ENCODE measurements at regions not wholly inside any gene's neighbourhood (a gene's known extent, or its start where the extent isn't known, plus 50 kb on each side); places are given as distances from the start of the nearest gene placed in this dataset.

DNA sequence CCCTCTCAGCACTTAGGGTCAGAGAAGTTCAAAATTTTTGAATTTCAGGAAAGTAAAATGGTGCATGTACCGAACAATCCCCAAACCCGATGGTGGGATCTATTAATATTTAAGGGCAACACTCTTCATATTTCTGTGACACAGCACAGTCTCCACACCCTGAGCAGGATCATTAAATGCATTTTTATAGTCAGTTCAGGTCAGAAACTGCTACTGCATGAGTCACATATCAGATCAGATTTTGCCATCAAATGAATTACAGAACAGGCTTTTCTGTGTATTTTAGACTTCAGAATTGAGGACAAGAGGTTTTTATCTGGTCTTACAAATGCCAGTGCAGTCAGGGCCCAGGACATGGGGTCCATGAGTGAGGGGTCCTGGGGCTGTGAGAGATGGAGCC is 79.2 kb downstream of the RIPK4 start:
- CTCF ChIA-PET: no interaction called here
- no peak overlapping the region for H3K9ac ChIP-seq
- WGBS (ENCODE audit: low lambda C conversion rate): 79% methylated on average over 2 of the region's 2 CpGs

GRCh38 chr21:41686664-41687063 is 80.2 kb downstream of the RIPK4 start:
- no peak for TF ChIP-seq RXRA (IDR thresholded peaks at IDR 0.05; ENCODE audit: borderline replicate concordance, low read depth)
- no peak for TF ChIP-seq FOXJ3 (CRISPR knock-in tag; IDR thresholded peaks at IDR 0.05)
- no peak for TF ChIP-seq TAF1 (IDR thresholded peaks at IDR 0.05; ENCODE audit: borderline replicate concordance, low read depth, low read length)

More for the DNA sequence above, 79.2 kb downstream of the RIPK4 start:
- no peaks in the 10 kb centered on the region for H3K36me3 ChIP-seq (replicated peaks in 1 of 2; ENCODE audit: control insufficient read depth in 1 of 2, insufficient read depth in 2 of 2, low read length in 1 of 2)
- no peak overlapping the region for H3K4me3 ChIP-seq (ENCODE audit: low read depth in 2 of 2, low read length in 1 of 2)
- POLR2A ChIA-PET: no interaction called here
- no peak overlapping the region for H3K4me2 ChIP-seq
- no peaks in the 10 kb centered on the region; a peak in 1 of 4 replicates for H3K4me1 ChIP-seq (ENCODE audit: control insufficient read depth in 1 of 2, insufficient read depth in 2 of 2, low read depth in 1 of 2, low read length in 1 of 2)
- peaks cover 12% of the 10 kb centered on the region; the same call in 1 of the 2 replicates for H3K27me3 ChIP-seq (ENCODE audit: insufficient read depth)
- TF ChIP-seq, protein P1, sequence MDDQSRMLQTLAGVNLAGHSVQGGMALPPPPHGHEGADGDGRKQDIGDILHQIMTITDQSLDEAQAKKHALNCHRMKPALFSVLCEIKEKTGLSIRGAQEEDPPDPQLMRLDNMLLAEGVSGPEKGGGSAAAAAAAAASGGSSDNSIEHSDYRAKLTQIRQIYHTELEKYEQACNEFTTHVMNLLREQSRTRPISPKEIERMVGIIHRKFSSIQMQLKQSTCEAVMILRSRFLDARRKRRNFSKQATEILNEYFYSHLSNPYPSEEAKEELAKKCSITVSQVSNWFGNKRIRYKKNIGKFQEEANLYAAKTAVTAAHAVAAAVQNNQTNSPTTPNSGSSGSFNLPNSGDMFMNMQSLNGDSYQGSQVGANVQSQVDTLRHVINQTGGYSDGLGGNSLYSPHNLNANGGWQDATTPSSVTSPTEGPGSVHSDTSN (IDR thresholded peaks at IDR 0.05): 0 out of 2 replicates have a peak, but pooled peaks have one; percentile 4
- no peak for TF ChIP-seq EZH2phosphoT487 (IDR thresholded peaks at IDR 0.05; ENCODE audit: borderline replicate concordance, low read depth)
- TF ChIP-seq, protein P2, sequence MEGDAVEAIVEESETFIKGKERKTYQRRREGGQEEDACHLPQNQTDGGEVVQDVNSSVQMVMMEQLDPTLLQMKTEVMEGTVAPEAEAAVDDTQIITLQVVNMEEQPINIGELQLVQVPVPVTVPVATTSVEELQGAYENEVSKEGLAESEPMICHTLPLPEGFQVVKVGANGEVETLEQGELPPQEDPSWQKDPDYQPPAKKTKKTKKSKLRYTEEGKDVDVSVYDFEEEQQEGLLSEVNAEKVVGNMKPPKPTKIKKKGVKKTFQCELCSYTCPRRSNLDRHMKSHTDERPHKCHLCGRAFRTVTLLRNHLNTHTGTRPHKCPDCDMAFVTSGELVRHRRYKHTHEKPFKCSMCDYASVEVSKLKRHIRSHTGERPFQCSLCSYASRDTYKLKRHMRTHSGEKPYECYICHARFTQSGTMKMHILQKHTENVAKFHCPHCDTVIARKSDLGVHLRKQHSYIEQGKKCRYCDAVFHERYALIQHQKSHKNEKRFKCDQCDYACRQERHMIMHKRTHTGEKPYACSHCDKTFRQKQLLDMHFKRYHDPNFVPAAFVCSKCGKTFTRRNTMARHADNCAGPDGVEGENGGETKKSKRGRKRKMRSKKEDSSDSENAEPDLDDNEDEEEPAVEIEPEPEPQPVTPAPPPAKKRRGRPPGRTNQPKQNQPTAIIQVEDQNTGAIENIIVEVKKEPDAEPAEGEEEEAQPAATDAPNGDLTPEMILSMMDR (IDR thresholded peaks at IDR 0.05): no peak
- peak; percentile 33; the same call in 1 of the 2 replicates for TF ChIP-seq FOSL2 (IDR thresholded peaks at IDR 0.05; ENCODE audit: borderline replicate concordance, low read depth)
- no peak overlapping the region for H2AFZ ChIP-seq (ENCODE audit: low read depth)
- no peaks in the 10 kb centered on the region for H3F3A ChIP-seq (replicated peaks; ENCODE audit: insufficient read depth)
- no peak for DNase-seq
- H3K27ac ChIP-seq (ENCODE audit: low read depth in 2 of 2, low read length in 1 of 2): no peak overlapping the region
- no peaks in the 10 kb centered on the region for H3K79me2 ChIP-seq (ENCODE audit: insufficient read depth)
- no peaks in the 10 kb centered on the region for H4K20me1 ChIP-seq (ENCODE audit: insufficient read depth)
- no peaks in the 10 kb centered on the region for H3K9me3 ChIP-seq
- no peaks in the 10 kb centered on the region for H3K9me2 ChIP-seq

More at GRCh38 chr21:41686664-41687063, 80.2 kb downstream of the RIPK4 start:
- Histone ChIP-seq H3K27me3 (ENCODE audit: insufficient read depth) (peaks cover 8% of the 10 kb centered on the region; the same call in 1 of the 2 replicates), H3K27ac (ENCODE audit: low read depth in 2 of 2, low read length in 1 of 2) (no peak overlapping the region), H3K4me1 (ENCODE audit: control insufficient read depth in 1 of 2, insufficient read depth in 2 of 2, low read depth in 1 of 2, low read length in 1 of 2) (no peaks in the 10 kb centered on the region; a peak in 1 of 4 replicates), H3K4me3 (ENCODE audit: low read depth in 2 of 2, low read length in 1 of 2) (no peak overlapping the region), H3K9ac (no peak overlapping the region), H3K9me3 (no peaks in the 10 kb centered on the region), H3F3A (replicated peaks; ENCODE audit: insufficient read depth) (no peaks in the 10 kb centered on the region), H3K4me2 (no peak overlapping the region), H3K9me2 (no peaks in the 10 kb centered on the region), H3K36me3 (replicated peaks in 1 of 2; ENCODE audit: control insufficient read depth in 1 of 2, insufficient read depth in 2 of 2, low read length in 1 of 2) (no peaks in the 10 kb centered on the region), H2AFZ (ENCODE audit: low read depth) (no peak overlapping the region), H3K79me2 (ENCODE audit: insufficient read depth) (no peaks in the 10 kb centered on the region), H4K20me1 (ENCODE audit: insufficient read depth) (no peaks in the 10 kb centered on the region)
- no peak for DNase-seq
- POLR2A ChIA-PET: no interaction called here
- CTCF ChIA-PET: interaction anchor here (1.2 to 1.4 kb wide), 2 partner anchors 12 to 92 kb away, joined by 4 read pairs; no protein-coding TSS in a partner anchor
- WGBS (ENCODE audit: low lambda C conversion rate): 87% methylated on average over 7 of the region's 9 CpGs

Data from SK-N-SH (cell line).